Pancreas (tissue), 10 donors: ENCODE measurements at regions not wholly inside any gene's neighbourhood (a gene's known extent, or its start where the extent isn't known, plus 50 kb on each side); places are given as distances from the start of the nearest gene placed in this dataset.

Experiments
- ATAC-seq, 4 donors: fragments of 200-7000 bp; cut with Tn5 transposase; one replicate each; pipeline versions ENCODE4 v1.8.0 to v1.9.1; 2020; ENCODE audit warnings: mild to moderate bottlenecking in 4 of 4, moderate library complexity in 4 of 4
- DNase-seq, 6 donors: peaks; one replicate each; pipeline ENCODE4 v3.0.0-alpha.2; 2020
- FAIRE-seq: peaks from 2 replicates; lab custom pipeline; 2012; peaks lifted over from hg19 to GRCh38; lab: Jason Lieb, UNC
- H3K27ac ChIP-seq, 4 donors: fragments of 200-600 bp; sonication (generic); 1 replicate in 3 of 4; 2 replicates in 1 of 4; pipeline versions ENCODE4 v1.5.0 to v1.8.0; 2020
- H3K27me3 ChIP-seq, 4 donors: fragments of 200-600 bp; one replicate each; pipeline ENCODE4 v1.8.0; 2021
- H3K36me3 ChIP-seq, 3 donors: fragments of 200-600 bp; sonication (generic) in 1 of 3; one replicate each; pipeline versions ENCODE4 v1.5.0 to v1.8.0; 2020 to 2021
- H3K4me1 ChIP-seq, 3 donors: fragments of 200-600 bp; one replicate each; pipeline ENCODE4 v1.8.0; 2021
- H3K4me3 ChIP-seq, 4 donors: fragments of 200-600 bp; sonication (generic) in 2 of 4; one replicate each; pipeline versions ENCODE4 v1.5.0 to v1.8.0; 2020 to 2021
- H3K9me3 ChIP-seq, 4 donors: fragments of 200-600 bp; one replicate each; pipeline ENCODE4 v1.8.0; 2021
- CTCF ChIP-seq, 4 donors: fragments of 200-600 bp; sonication (generic) in 3 of 4; IDR thresholded peaks; one replicate each; pipeline versions ENCODE4 v1.5.0 to v1.8.0; 2021; ENCODE audit warnings: antibody characterized with exemption in 4 of 4
- WGBS, 2 donors: extraction: QIAGEN DNeasy Blood & Tissue Kit; methylation state at CpG; one replicate each; pipeline ENCODE4 v1.1.7; 2013; 5-methylcytosine and 5-hydroxymethylcytosine counted together
- intact Hi-C, 3 donors: fragments of 100-400 bp; cut with DNase I; formaldehyde crosslinking; loops; one replicate each; pipeline versions ENCODE4 v1.11.1 to v1.14.2; 2022
- donor health status: healthy with polysubstance abuse.
- donor health status: DM: no; HTN: no; CAD: no; lungs with moderate emphysema.
- donor health status: DM: no; HTN: no; CAD: no.
- donor health status: control.
- donor health status: control.
- donor health status: Bipolar disorder and iron deficiency.
- donor health status: DM: yes; HTN: yes; CAD: no.
- donor health status: DM: no; HTN: no; CAD: no.
- donor health status: DM: no; HTN: no; CAD: no.
- donor health status: DM: yes; HTN: yes; CAD: no.

DNA sequence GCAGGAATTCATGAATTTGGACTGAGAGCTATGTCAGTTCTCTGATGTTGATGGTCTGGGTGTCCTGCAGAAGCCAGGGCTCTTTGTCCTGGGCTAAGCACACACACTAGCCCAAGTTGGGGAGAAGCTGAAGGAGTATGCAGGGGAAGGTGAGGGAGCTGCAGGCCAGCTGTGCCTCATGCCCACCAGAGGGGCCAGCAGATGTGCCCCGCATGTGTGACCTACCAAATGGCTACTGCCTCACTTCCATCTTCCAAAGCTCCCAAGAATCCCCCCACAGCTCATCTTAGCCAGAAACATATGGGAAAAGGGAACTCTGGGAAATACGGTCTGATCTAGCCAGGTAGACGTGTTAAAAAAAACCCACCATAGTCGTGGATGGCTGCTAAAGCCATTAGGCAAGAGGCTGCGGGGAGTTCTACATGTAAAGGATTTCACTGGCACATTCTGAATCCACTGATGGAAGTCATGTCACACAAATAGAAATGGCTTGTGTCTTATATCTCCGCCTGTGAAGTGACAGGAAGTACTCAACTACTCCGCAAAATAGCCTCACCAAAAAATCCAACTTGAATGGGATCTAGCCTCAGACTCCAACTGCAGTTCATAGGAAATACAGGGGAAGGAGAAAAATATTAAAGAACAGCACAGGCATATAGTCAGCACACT, 96.3 kb upstream of the CLMP start:
- H3K36me3 ChIP-seq = no peaks in the 10 kb centered on the region
- FAIRE-seq (no peak), DNase-seq (no peak), ATAC-seq (no peak)
- H3K4me3 ChIP-seq = no peak overlapping the region
- H3K9me3 ChIP-seq = no peaks in the 10 kb centered on the region
- no peak overlapping the region for H3K27ac ChIP-seq
- intact Hi-C loops = loop anchor here in 1 of 3 donors (10.0 kb wide), 1 partner anchor 183 kb away; no protein-coding TSS in a partner anchor
- TF ChIP-seq CTCF (IDR thresholded peaks at IDR 0.05) = no peak
- H3K4me1 ChIP-seq = no peaks in the 10 kb centered on the region
- H3K27me3 ChIP-seq = no peaks in the 10 kb centered on the region
- 64 to 70% methylated on average over 7 of the region's 7 CpGs for WGBS, 2 donors

DNA sequence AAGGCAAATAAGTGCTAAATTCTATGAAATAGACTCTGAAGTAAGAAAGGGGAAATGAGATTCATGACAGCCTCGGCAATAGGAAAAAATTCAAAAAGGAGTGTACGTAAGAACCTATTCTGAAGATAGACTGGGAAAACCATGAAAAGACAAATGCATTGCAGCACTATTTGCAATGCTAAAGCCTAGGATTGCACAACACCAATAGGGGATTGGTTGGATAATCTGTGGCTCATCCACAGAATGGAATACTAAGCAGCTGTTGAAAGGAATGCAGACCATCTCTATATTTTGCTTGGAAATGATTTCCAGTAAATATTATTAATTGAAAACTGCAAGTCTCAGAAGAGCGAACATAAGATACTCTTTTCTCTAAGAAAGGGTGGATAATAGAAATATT, 91.7 kb upstream of the CLMP start:
- H3K9me3 ChIP-seq = no peaks in the 10 kb centered on the region
- H3K27ac ChIP-seq = no peak overlapping the region
- no peak overlapping the region for H3K4me3 ChIP-seq
- H3K27me3 ChIP-seq = peaks cover 0 to 3% (median 0%) of the 10 kb centered on the region in 4 donors
- WGBS, 2 donors = 71 to 86% methylated on average over 3 of the region's 3 CpGs
- intact Hi-C loops = no loop called here
- DNase-seq = no peak
- ATAC-seq = no peak
- H3K4me1 ChIP-seq = no peaks in the 10 kb centered on the region
- no peak for TF ChIP-seq CTCF (IDR thresholded peaks at IDR 0.05)
- FAIRE-seq = no peak
- H3K36me3 ChIP-seq = no peaks in the 10 kb centered on the region

DNA sequence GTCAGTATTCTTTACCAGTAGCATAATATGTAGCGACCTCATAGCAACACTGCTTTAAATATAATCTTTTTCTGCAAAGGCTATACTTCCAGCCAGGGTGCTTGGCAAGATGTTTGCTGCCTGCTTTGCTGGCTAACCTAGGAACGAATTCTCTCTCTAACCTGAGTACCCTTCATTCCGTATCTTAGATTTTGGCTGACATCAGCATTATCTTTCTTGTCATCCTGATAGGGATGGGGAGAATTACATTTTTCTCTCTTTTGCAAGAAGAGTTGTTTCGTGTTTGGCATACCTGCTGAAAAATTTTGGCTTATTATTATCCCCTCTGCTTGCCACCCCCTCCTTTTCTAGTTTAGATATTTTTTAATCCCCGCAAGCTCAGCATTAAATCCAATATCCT, 91.2 kb upstream of the CLMP start:
- no peak for FAIRE-seq
- TF ChIP-seq CTCF (IDR thresholded peaks at IDR 0.05) = no peak

DNA sequence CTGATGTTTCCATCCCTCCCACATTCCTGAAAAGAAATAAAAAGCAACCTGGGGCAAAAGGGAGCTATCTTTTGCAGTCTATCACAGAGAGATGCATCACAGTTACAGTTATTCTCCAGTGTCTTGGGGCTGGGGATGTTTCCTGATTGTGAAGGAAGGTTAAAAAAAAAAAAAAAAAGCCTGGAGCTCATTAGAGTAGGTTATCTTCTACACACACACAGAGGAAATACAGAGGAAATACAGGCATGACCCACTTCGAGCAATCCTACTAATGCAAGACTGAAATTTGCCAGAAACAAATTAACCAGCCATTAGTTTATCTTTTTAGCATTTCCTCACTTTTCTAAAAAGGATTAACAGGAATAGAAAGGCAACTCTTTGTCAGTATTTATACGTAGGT, 89.4 kb upstream of the CLMP start:
- intact Hi-C loops = no loop called here
- Histone ChIP-seq H3K36me3 (no peaks in the 10 kb centered on the region), H3K27me3 (peaks cover 0 to 7% (median 0%) of the 10 kb centered on the region in 4 donors), H3K4me1 (no peaks in the 10 kb centered on the region), H3K27ac (no peak overlapping the region), H3K4me3 (no peak overlapping the region), H3K9me3 (no peaks in the 10 kb centered on the region)
- no peak for TF ChIP-seq CTCF (IDR thresholded peaks at IDR 0.05)
- 39 to 52% methylated on average over 2 of the region's 2 CpGs for WGBS, 2 donors
- DNase-seq (no peak), ATAC-seq (no peak), FAIRE-seq (no peak)

More for the DNA sequence above, 91.2 kb upstream of the CLMP start:
- Histone ChIP-seq H3K36me3 (no peaks in the 10 kb centered on the region), H3K27me3 (peaks cover 0 to 7% (median 0%) of the 10 kb centered on the region in 4 donors), H3K4me1 (no peaks in the 10 kb centered on the region), H3K27ac (no peak overlapping the region), H3K9me3 (no peaks in the 10 kb centered on the region), H3K4me3 (no peak overlapping the region)
- no peak for DNase-seq
- no peak for ATAC-seq
- intact Hi-C loops = no loop called here
- WGBS, 2 donors = 54 to 61% methylated on average over 5 of the region's 5 CpGs

DNA sequence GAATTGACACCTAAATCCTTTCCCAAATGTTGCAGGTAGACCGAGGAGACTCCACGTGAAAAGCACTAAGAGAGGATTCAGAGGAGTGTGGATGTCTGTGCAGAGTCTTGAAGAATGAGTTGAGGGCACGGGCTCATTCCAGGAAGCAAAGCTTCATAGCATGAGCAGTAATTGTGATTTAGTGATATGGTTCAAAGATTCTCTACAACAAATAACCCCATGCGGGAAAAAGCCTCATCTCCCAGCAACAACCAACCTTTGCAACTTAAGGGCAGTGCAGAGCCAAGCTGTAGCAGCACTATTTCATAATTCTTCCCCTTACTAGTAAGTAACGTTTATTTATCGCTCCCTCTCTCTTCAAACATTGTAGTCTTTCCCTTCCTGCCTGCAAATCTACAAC, 87.5 kb upstream of the CLMP start:
- Histone ChIP-seq H3K36me3 (no peaks in the 10 kb centered on the region), H3K9me3 (no peaks in the 10 kb centered on the region), H3K27ac (no peak overlapping the region), H3K4me1 (no peaks in the 10 kb centered on the region), H3K4me3 (no peak overlapping the region), H3K27me3 (peaks cover 0 to 7% (median 0%) of the 10 kb centered on the region in 4 donors)
- ATAC-seq (no peak), DNase-seq (no peak), FAIRE-seq (no peak)
- WGBS, 2 donors = 45 to 57% methylated on average over 6 of the region's 6 CpGs
- no peak for TF ChIP-seq CTCF (IDR thresholded peaks at IDR 0.05)
- intact Hi-C loops = no loop called here
